ENCODE measurements at regions not wholly inside any gene's neighbourhood (a gene's known extent, or its start where the extent isn't known, plus 50 kb on each side); places are given as distances from the start of the nearest gene placed in this dataset.

- DNase-seq (ENCODE audit: low spot score), result no peak
Measured at GRCh38 chr21:36532769-36533467, 53.0 kb upstream of the CLDN14 start.

DNA sequence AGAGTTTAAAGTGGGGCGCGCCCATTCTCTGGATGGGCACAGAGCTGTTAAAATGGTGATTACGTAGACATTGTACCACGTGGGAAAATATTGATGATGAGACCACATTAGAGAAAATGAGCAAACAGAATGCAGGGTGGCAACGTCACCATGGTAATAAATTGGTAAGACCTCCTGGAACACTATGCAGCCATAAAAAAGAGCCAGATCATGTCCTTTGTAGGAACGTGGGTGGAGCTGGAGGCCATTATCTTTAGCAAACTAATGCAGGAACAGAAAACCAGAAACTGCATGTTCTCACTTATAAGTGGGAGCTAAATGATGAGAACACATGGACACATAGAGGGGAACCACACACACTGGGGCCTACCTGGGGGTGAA, 53.5 kb upstream of the CLDN14 start:
- no peak for DNase-seq (ENCODE audit: low spot score)

DNA sequence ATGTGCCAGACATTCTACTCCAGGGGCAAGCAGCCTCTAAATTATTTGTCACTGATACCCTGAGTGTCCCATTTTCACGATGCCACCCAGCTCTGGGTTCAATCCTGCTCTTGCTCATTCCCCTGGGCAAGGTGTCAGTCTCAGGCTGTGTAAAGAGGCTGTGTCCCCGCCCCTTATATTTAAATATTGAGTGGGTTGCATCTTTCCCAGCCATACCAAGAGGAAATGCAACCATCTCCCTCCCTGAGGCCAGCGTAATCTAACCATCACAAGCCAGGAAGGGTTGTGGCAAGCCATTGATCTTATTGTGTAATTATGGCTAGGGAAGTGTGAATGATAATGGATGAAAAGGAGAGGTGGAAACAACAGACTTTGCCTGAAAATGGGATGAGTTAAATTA, 54.7 kb upstream of the CLDN14 start:
- DNase-seq (ENCODE audit: low spot score), result no peak

- no peak for DNase-seq (ENCODE audit: low spot score)
Measured at GRCh38 chr21:36535618-36536241, 55.8 kb upstream of the CLDN14 start.

GRCh38 chr21:36538761-36539160, 58.8 kb upstream of the CLDN14 start:
- DNase-seq (ENCODE audit: low spot score), result no peak

DNA sequence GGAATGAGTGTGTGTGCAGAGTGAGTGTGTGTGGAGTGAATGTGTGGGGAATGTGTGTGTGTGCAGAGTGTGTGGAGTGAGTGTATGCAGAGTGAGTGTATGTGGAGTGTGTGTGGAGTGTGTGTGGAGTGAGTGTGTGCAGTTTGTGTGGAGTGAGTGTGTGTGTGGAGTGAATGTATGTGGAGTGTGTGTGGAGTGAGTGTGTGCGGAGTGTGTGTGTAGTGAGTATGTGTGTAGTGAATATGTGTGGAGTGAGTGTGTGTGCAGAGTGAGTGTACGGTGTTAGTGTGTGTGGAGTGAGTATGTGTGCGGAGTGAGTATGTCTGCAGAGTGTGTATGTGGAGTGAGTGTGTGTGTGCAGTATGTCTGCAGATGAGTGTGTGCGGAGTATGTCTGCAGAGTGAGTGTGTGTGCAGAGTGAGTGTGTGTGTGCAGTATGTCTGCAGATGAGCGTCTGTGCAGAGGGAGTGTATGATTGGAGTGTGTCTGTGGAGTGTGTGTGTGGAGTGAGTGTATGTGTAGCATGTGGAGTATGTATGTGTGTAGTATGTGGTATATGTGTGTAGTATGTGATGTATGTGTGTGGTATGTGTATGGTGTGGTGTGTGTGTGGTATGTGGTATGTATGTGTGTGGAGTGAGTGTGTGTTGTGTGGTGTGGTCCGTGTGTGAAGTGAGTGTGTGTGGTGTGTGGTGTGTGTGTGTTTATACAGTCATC, 59.7 kb upstream of the CLDN14 start:
- DNase-seq (ENCODE audit: low spot score), result no peak

DNA sequence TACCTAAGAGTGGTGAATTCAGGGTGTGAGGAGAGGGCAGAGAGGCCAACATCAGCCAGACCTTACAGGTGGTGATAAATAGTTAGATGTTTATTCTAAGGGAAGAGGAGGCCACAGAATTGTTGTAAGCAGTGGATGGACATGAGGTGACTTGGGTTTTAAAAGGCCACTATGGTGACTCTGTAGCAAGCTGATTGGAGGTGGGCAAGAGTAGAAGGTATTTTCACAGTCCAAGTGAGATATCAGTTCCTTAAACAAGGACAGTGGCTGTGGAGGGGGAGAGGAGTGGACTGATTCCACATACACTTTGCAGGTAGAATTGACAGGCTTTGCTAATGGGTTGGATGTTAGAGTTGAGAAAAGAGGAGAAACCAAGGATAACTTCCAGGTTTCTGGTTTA, 60.8 kb upstream of the CLDN14 start:
- no peak for DNase-seq (ENCODE audit: low spot score)

DNA sequence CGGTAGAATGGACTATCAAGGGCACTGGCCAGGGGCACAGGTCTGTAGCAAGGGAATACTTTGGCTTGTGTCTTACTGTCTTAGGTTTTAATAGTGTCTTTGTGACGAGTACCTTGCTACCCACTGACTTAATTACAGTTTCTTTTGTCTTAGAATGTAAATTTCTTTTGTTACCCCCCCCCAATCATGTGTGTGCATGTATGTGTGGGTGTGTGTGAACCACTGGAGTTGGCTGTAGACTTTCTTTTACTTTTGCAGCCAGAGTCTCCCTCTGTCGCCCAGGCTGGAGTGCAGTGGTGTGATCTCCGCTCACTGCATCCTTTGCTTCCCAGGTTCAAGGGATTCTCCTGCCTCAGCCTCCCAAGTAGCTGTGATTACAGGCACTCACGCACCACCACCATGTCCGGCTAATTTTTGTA, 61.8 kb upstream of the CLDN14 start:
- DNase-seq (ENCODE audit: low spot score), result no peak

DNA sequence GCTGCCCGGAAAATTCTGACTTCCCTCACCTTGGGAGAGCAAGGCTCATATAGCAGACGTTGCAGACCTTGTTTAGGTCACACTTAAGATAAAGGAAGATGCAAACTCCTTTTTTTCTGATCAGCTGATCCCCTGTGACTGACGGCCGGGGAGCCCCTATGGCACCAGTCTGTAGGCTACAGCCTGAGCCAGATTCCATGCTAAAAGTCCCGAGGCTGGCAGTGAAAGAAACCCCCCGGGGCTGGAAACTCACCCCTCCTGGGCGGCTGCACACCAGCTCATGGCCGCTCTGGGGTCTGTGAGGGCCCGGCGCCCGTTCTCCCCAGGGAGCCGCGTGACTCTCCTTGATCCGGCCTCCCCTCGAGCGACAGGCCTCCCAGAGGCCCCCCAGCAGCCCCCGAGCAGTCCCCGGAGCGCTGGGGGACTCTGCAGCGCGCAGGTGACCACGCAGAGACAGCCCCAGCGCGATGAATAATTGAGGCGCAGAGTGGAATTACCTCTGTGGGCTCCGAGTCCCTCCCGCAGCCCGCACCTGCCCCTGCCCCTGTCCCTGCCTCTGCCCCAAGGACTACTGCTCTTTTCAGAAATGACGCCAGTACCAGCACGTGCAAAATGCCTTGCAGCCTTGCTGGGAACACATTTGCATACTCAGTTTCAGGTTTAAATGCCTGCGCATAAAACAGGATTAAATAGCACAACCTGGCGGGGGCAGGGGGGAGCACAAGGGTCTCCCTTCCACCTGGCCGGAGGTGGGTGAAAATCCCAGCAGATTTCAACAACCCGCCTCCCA, 62.6 kb upstream of the CLDN14 start:
- DNase-seq (ENCODE audit: low spot score), result no peak

- no peak for DNase-seq (ENCODE audit: low spot score)
Measured at GRCh38 chr21:36543924-36544323, 64.0 kb upstream of the CLDN14 start.

- no peak for DNase-seq (ENCODE audit: low spot score)
Measured at GRCh38 chr21:36544545-36544944, 64.6 kb upstream of the CLDN14 start.

- no peak for DNase-seq (ENCODE audit: low spot score)
Measured at GRCh38 chr21:36545776-36546511, 66.0 kb upstream of the CLDN14 start.

GRCh38 chr21:36547464-36547863, 67.5 kb upstream of the CLDN14 start:
- no peak for DNase-seq (ENCODE audit: low spot score)

GRCh38 chr21:36548866-36549265, 68.9 kb upstream of the CLDN14 start:
- DNase-seq (ENCODE audit: low spot score), result no peak

- DNase-seq (ENCODE audit: low spot score), result no peak
Measured at GRCh38 chr21:36549470-36549869, 69.5 kb upstream of the CLDN14 start.

DNA sequence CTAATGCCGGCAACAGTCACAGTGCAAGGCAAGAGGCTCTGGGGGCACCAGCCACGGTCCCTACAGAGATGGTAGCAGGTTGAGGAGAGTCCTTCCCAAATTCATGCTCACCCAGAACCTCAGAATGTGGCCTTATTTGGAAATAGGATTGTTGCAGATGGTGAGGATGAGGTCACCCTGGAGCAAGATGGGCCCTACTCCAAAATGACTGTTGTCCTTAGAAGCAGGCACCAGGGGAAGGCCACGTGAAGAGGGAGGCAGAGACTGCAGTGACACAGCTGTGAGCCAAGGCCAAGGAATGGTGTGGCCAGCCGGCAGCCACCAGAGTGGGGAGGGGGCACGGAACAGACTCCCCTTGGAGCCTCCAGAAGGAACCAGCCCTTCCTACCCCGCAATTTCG, 70.8 kb upstream of the CLDN14 start:
- no peak for DNase-seq (ENCODE audit: low spot score)

DNA sequence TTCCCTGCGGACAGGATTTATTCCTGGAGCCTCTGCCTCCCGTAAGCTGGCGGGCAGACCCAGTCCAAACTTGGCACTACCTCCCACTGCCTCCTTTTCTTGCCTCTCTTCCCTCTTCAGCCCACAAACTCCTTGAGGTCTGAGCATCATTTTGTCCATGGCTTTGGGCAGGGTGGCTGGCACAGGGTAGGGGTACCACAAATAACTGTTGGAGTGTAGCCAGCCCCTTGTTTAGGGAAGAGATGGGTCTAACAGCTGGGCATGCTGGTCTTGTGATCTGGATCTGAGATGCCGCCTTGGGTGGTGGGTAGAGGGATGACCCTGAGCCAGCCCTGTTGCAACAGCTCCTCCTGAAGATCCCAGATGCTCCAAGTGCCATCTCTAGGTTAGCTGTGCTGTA, 71.4 kb upstream of the CLDN14 start:
- no peak for DNase-seq (ENCODE audit: low spot score)

- DNase-seq (ENCODE audit: low spot score), result no peak
Measured at GRCh38 chr21:36551731-36552433, 72.0 kb upstream of the CLDN14 start.

- DNase-seq (ENCODE audit: low spot score), result no peak
Measured at GRCh38 chr21:36552434-36552785, 72.5 kb upstream of the CLDN14 start.

DNA sequence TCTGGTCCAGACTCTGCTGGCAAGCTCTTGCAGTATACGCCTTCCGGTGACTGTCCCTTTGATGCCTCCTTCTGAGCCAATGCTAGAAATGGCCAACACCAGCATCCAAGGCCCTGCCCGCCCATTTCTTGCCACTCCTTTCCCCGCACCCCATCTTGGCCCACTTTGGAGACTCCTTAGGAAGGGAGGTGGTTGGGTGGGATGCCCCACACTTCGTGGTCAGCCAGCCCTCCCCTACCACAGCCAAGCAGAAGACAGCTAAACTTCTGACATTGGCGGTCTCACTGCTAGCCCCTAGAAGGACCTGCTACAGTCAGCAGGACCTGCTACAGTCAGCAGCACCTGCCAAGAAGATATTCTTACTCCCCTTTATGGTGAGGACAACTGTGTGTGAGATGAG, 73.5 kb upstream of the CLDN14 start:
- no peak for DNase-seq (ENCODE audit: low spot score)

DNA sequence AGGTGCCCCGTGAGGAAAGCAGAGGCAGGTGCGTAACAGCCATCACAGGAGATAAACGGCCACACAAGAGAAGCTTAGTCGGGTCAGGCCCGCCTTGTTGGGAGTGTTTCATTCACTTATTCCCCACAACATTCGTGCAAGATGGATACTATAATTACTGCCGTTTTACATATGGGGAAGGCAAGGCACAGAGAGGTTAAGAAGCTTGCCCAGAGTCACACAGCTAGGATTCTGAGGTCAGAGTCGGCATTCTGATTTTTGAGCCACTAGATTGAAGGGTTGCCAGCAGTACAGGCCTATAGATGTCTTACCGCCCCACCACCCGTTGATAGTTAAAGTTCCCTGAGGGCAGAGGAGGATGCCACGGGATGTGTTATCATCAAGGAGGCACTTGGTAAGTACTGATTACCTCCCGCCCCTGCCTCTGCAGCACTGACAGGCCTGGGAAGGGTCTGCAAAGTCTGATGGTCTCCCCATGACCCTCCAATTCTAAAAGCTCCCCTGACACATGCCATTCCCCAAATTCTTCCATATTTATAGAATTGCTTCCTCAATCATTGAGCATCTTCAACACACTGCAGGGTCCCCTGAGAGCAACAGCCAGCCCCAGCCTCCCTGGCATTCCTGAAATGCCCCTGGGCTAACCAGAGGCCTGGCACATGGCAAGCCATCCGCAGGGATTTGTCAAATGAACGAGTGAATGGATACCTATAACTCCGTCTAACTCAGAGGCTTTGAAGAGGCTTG, 74.7 kb upstream of the CLDN14 start:
- no peak for DNase-seq (ENCODE audit: low spot score)
